Neural cell (in vitro differentiated cells): ENCODE measurements at regions not wholly inside any gene's neighbourhood (a gene's known extent, or its start where the extent isn't known, plus 50 kb on each side); places are given as distances from the start of the nearest gene placed in this dataset.

ENCODE experiments used
- EZH2 ChIP-seq: fragments of 200-600, 300-800 bp; shearing (Covaris generic), sonication (generic); IDR thresholded peaks from 2 replicates; pipeline ENCODE4 v1.6.1; 2014; ENCODE audit warnings: antibody characterized with exemption, low read length, borderline replicate concordance, mild to moderate bottlenecking; ENCODE audit not compliant: insufficient read depth, poor library complexity, severe bottlenecking
- REST ChIP-seq: IDR thresholded peaks from 2 replicates; pipeline ENCODE4 v1.6.1; 2012; ENCODE audit warnings: borderline replicate concordance

DNA sequence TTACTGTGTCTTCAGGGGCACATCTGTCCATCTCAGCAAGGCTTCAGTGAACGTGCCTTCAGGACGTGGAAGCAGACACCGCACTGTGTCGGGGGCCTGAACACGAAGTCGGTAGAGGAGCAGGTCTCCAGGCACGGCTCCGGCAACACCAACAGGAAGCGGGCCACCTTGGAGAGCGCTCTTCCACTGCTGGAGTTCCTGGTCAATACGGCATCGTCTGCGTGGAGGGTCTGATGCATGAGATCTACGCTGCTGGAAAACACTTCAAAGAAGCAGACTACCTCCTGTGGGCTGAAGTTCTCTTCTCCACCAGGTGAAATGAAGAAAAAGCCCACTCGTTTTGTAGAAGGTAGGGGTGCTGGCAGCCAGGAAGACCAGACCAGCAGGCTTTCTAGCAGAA, 69.3 kb upstream of the SLCO4A1 start:
- no peak for TF ChIP-seq EZH2
- no peak for TF ChIP-seq REST
